ENCODE measurements at regions not wholly inside any gene's neighbourhood (a gene's known extent, or its start where the extent isn't known, plus 50 kb on each side); places are given as distances from the start of the nearest gene placed in this dataset.

- Histone ChIP-seq H2AFZ (ENCODE audit: low read length) (no peak overlapping the region), H3K27ac (ENCODE audit: low read depth, low read length, poor library complexity, severe bottlenecking) (no peak overlapping the region), H3K4me2 (ENCODE audit: low read length) (no peak overlapping the region), H3K9ac (ENCODE audit: low read length) (no peak overlapping the region), H4K20me1 (ENCODE audit: insufficient read depth, low read length) (no peaks in the 10 kb centered on the region), H3K27me3 (ENCODE audit: insufficient read depth, low read length) (no peaks in the 10 kb centered on the region), H3K4me3 (ENCODE audit: low read depth, low read length, poor library complexity, severe bottlenecking) (no peak overlapping the region), H3K9me2 (ENCODE audit: low read depth, low read length) (no peaks in the 10 kb centered on the region), H3K79me2 (ENCODE audit: insufficient read depth, low read length) (no peaks in the 10 kb centered on the region), H3K9me3 (ENCODE audit: low read length) (no peaks in the 10 kb centered on the region), H3K4me1 (ENCODE audit: insufficient read depth, low read length, severe bottlenecking) (no peaks in the 10 kb centered on the region), H3F3A (ENCODE audit: insufficient read depth, low read length) (no peaks in the 10 kb centered on the region), H3K36me3 (ENCODE audit: insufficient read depth, low read length) (no peaks in the 10 kb centered on the region)
- TF ChIP-seq, protein P1, sequence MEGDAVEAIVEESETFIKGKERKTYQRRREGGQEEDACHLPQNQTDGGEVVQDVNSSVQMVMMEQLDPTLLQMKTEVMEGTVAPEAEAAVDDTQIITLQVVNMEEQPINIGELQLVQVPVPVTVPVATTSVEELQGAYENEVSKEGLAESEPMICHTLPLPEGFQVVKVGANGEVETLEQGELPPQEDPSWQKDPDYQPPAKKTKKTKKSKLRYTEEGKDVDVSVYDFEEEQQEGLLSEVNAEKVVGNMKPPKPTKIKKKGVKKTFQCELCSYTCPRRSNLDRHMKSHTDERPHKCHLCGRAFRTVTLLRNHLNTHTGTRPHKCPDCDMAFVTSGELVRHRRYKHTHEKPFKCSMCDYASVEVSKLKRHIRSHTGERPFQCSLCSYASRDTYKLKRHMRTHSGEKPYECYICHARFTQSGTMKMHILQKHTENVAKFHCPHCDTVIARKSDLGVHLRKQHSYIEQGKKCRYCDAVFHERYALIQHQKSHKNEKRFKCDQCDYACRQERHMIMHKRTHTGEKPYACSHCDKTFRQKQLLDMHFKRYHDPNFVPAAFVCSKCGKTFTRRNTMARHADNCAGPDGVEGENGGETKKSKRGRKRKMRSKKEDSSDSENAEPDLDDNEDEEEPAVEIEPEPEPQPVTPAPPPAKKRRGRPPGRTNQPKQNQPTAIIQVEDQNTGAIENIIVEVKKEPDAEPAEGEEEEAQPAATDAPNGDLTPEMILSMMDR (IDR thresholded peaks at IDR 0.05; ENCODE audit: low read length), result no peak
- TF ChIP-seq EZH2 (IDR thresholded peaks at IDR 0.05; ENCODE audit: borderline replicate concordance, low read length), result no peak
Observed at GRCh38 chr6:44682280-44682679, 294.8 kb downstream of the CDC5L start.

DNA sequence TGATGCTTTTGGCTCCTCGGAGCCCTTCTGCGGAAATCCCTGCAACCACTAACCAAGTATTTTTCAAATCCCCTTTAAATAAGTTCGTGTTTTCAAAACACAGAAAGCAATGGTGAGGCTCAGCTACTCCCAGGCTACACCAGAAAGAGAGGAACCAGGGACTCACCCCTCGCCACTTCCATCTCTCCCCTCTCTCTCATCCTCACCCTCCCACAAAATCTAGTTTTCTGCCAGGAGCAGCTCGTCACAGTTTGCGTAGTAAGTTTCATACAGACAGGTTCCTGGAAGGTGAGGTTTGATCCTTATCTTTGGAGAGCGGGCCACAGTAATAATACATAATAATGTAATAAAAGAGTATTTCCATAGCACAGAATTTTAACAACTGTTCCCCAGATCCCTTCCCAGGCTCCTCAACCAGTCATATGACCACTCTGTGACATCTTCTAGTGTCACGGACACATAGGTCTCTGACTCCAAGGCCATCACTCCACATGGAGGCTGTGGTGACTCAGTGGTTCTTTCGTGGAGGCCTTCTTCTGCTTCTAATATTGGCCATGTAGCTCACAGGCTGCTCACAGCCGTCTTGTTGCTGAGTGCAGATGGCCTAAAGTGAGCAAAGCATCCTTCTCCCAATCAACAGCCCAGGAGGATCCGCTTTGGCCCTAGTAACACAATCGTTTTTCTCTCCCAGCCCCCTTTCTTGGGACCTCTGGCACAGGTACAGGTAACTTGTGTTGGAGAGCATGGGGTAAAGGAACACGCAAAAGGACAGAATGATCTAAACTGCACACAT is 295.7 kb downstream of the CDC5L start:
- no peaks in the 10 kb centered on the region for H4K20me1 ChIP-seq (ENCODE audit: insufficient read depth, low read length)
- H3K9ac ChIP-seq (ENCODE audit: low read length), result no peak overlapping the region
- H3K79me2 ChIP-seq (ENCODE audit: insufficient read depth, low read length), result no peaks in the 10 kb centered on the region
- no peaks in the 10 kb centered on the region for H3K4me1 ChIP-seq (ENCODE audit: insufficient read depth, low read length, severe bottlenecking)
- no peaks in the 10 kb centered on the region for H3F3A ChIP-seq (ENCODE audit: insufficient read depth, low read length)
- no peak overlapping the region for H3K4me2 ChIP-seq (ENCODE audit: low read length)
- no peaks in the 10 kb centered on the region for H3K36me3 ChIP-seq (ENCODE audit: insufficient read depth, low read length)
- no peak overlapping the region for H2AFZ ChIP-seq (ENCODE audit: low read length)
- TF ChIP-seq, protein P1 (IDR thresholded peaks at IDR 0.05; ENCODE audit: low read length), result no peak
- no peak for TF ChIP-seq EZH2 (IDR thresholded peaks at IDR 0.05; ENCODE audit: borderline replicate concordance, low read length)
- H3K9me3 ChIP-seq (ENCODE audit: low read length), result no peaks in the 10 kb centered on the region
- H3K4me3 ChIP-seq (ENCODE audit: low read depth, low read length, poor library complexity, severe bottlenecking), result no peak overlapping the region
- H3K27me3 ChIP-seq (ENCODE audit: insufficient read depth, low read length), result no peaks in the 10 kb centered on the region
- H3K9me2 ChIP-seq (ENCODE audit: low read depth, low read length), result no peaks in the 10 kb centered on the region
- H3K27ac ChIP-seq (ENCODE audit: low read depth, low read length, poor library complexity, severe bottlenecking), result no peak overlapping the region

- Histone ChIP-seq H3K9me3 (ENCODE audit: low read length) (no peaks in the 10 kb centered on the region), H3K27me3 (ENCODE audit: insufficient read depth, low read length) (no peaks in the 10 kb centered on the region), H3K36me3 (ENCODE audit: insufficient read depth, low read length) (no peaks in the 10 kb centered on the region), H3K27ac (ENCODE audit: low read depth, low read length, poor library complexity, severe bottlenecking) (no peak overlapping the region), H3K4me2 (ENCODE audit: low read length) (no peak overlapping the region), H3K9me2 (ENCODE audit: low read depth, low read length) (no peaks in the 10 kb centered on the region), H3K9ac (ENCODE audit: low read length) (no peak overlapping the region), H3K79me2 (ENCODE audit: insufficient read depth, low read length) (no peaks in the 10 kb centered on the region), H3K4me1 (ENCODE audit: insufficient read depth, low read length, severe bottlenecking) (no peaks in the 10 kb centered on the region), H3K4me3 (ENCODE audit: low read depth, low read length, poor library complexity, severe bottlenecking) (no peak overlapping the region), H2AFZ (ENCODE audit: low read length) (no peak overlapping the region), H4K20me1 (ENCODE audit: insufficient read depth, low read length) (no peaks in the 10 kb centered on the region), H3F3A (ENCODE audit: insufficient read depth, low read length) (no peaks in the 10 kb centered on the region)
- TF ChIP-seq, protein P1 (IDR thresholded peaks at IDR 0.05; ENCODE audit: low read length), result no peak
- TF ChIP-seq EZH2 (IDR thresholded peaks at IDR 0.05; ENCODE audit: borderline replicate concordance, low read length), result no peak
Observed at GRCh38 chr6:44685213-44685612, 297.7 kb downstream of the CDC5L start.

Data from OCI-LY1 (cell line).